Prostate gland (tissue), 2 donors: ENCODE measurements at regions not wholly inside any gene's neighbourhood (a gene's known extent, or its start where the extent isn't known, plus 50 kb on each side); places are given as distances from the start of the nearest gene placed in this dataset.
"Not testable (repeated sequence)": the region's sequence is repeated elsewhere in the genome, so short reads cannot be mapped to it uniquely, and the experiment has no call there.

Experiments used
- DNase-seq: peaks from one replicate; pipeline ENCODE4 v3.0.0-alpha.2; 2019; ENCODE audit warnings: low spot score
- H3K27ac ChIP-seq, 2 donors: fragments of 200-600 bp; sonication (generic); 2 replicates each; pipeline ENCODE4 v1.5.1; 2017 to 2019
- H3K27me3 ChIP-seq: fragments of 200-600 bp; sonication (generic); replicated peaks from 2 replicates; pipeline ENCODE4 v1.5.1; 2019; ENCODE audit not compliant: insufficient read depth
- H3K36me3 ChIP-seq, 2 donors: fragments of 200-600 bp; sonication (generic); 1 replicate in 1 of 2; 2 replicates in 1 of 2; pipeline versions ENCODE4 v1.5.1 to v1.8.1; 2017 to 2019
- H3K4me1 ChIP-seq: fragments of 200-600 bp; sonication (generic); replicated peaks from 2 replicates; pipeline ENCODE4 v1.5.1; 2019
- H3K4me3 ChIP-seq, 2 donors: fragments of 200-600 bp; sonication (generic); 2 replicates each; pipeline ENCODE4 v1.5.1; 2017 to 2019
- H3K9me3 ChIP-seq: fragments of 200-600 bp; sonication (generic); 2 replicates; pipeline ENCODE4 v1.5.1; 2017
- POLR2A ChIP-seq: fragments of 450-650 bp; IDR thresholded peaks from one replicate; pipeline ENCODE4 v1.6.1; 2016; ENCODE audit warnings: antibody characterized with exemption, mild to moderate bottlenecking
- POLR2AphosphoS5 ChIP-seq: sonication (generic); formaldehyde crosslinking; IDR thresholded peaks from one replicate; pipeline ENCODE4 v1.6.1; 2017; ENCODE audit warnings: antibody characterized with exemption
- WGBS: methylation state at CpG from one replicate; pipeline ENCODE4 v1.1.5; 2018; 5-methylcytosine and 5-hydroxymethylcytosine counted together
- intact Hi-C: fragments of 100-400 bp; cut with DNase I; formaldehyde crosslinking; loops from one replicate; pipeline ENCODE4 v1.14.2; 2022
- TF ChIP-seq, protein P1 (sequence below), 4 experiments: fragments of 200-600 bp in 2 of 4; fragments of 450-650 bp in 2 of 4; sonication (generic) in 2 of 4; IDR thresholded peaks; 1 replicate in 3 of 4; 2 replicates in 1 of 4; pipeline ENCODE4 v1.5.1; 2016 to 2019; ENCODE audit warnings: antibody characterized with exemption in 4 of 4, mild to moderate bottlenecking in 2 of 4, moderate library complexity in 2 of 4

DNA sequence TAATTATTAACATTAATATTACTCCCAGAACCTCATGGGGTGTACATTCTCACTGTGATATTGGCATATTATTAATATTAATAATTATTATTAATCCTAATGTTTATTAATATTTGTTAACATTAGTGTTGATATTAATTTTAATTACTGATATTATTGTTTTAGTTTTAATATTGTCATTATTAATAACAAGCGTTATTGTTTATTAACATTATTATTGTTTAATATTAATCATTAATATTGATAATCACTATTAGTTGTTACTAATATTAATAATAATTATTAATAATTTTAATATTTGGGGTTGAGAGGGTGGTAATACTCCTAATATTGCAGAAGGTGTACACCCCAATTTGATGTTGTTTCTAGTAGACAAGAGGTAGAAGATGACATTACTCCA, 193.1 kb upstream of the XIRP2 start:
- intact Hi-C loops: no loop called here
- Histone ChIP-seq H3K27me3 (no peaks in the 10 kb centered on the region), H3K9me3 (no peaks in the 10 kb centered on the region), H3K4me1 (no peaks in the 10 kb centered on the region), H3K36me3 (no peaks in the 10 kb centered on the region), H3K27ac (no peak overlapping the region), H3K4me3 (no peak overlapping the region)
- no peak for TF ChIP-seq POLR2AphosphoS5
- TF ChIP-seq POLR2A: no peak
- TF ChIP-seq, protein P1, sequence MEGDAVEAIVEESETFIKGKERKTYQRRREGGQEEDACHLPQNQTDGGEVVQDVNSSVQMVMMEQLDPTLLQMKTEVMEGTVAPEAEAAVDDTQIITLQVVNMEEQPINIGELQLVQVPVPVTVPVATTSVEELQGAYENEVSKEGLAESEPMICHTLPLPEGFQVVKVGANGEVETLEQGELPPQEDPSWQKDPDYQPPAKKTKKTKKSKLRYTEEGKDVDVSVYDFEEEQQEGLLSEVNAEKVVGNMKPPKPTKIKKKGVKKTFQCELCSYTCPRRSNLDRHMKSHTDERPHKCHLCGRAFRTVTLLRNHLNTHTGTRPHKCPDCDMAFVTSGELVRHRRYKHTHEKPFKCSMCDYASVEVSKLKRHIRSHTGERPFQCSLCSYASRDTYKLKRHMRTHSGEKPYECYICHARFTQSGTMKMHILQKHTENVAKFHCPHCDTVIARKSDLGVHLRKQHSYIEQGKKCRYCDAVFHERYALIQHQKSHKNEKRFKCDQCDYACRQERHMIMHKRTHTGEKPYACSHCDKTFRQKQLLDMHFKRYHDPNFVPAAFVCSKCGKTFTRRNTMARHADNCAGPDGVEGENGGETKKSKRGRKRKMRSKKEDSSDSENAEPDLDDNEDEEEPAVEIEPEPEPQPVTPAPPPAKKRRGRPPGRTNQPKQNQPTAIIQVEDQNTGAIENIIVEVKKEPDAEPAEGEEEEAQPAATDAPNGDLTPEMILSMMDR (IDR thresholded peaks at IDR 0.05): no peak
- DNase-seq: no peak
- 44% methylated on average over 1 of the region's 1 CpG for WGBS

- intact Hi-C loops, H3K27me3 ChIP-seq, H3K27ac ChIP-seq, H3K9me3 ChIP-seq, H3K4me1 ChIP-seq, H3K36me3 ChIP-seq, H3K4me3 ChIP-seq, DNase-seq: not testable (repeated sequence)
- WGBS: 75% methylated on average over 4 of the region's 4 CpGs
Observed at GRCh38 chr2:166686057-166686456, 192.0 kb upstream of the SCN7A start.

DNA sequence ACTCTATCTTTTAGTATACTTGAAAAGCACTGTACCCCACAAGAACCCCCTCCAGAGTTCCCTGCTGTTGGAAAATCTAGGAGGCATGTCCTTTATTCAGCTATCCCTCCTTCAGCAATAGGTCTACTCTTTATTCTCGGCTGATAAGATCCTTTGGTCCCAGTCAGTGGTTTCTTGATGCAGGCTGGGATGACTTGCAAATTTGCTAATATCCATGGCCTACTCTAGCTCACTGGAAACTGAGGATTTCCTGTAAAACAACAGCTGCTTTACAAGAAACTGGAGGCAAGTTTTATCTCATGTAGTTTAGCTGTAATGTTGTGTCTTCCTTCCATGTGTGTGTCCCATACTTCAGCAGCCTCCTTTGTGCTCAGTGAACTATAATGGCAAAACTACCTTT, 183.9 kb upstream of the SCN7A start:
- Histone ChIP-seq H3K4me1 (no peaks in the 10 kb centered on the region), H3K4me3 (no peak overlapping the region), H3K27ac (no peak overlapping the region), H3K36me3 (no peaks in the 10 kb centered on the region), H3K27me3 (no peaks in the 10 kb centered on the region), H3K9me3 (no peaks in the 10 kb centered on the region)
- WGBS: 77% methylated on average over 1 of the region's 1 CpG
- no peak for DNase-seq
- no peak for TF ChIP-seq POLR2AphosphoS5
- TF ChIP-seq, protein P1 (IDR thresholded peaks at IDR 0.05): no peak
- no peak for TF ChIP-seq POLR2A
- intact Hi-C loops: no loop called here

DNA sequence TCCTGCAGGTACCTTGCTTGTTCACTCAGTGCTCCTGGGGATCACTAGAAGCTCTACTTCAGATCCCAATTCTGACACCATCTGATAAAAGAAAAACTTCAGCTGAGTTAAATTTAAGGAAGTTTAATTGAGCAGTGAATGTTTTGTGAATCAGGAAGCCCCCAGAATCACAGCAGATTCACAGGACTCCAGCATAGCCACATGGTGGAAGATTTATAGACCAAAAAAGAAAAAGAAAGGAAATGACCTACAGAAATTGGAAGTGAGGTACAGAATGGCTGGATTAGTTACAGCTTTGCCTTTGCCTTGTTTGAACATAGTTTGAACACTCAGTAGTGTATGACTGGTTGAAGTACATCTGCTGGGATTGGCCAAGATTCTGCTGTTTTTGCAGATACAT, 182.7 kb upstream of the SCN7A start:
- intact Hi-C loops: no loop called here
- no peak overlapping the region for H3K27ac ChIP-seq
- TF ChIP-seq, protein P1 (IDR thresholded peaks at IDR 0.05): no peak
- no peak for TF ChIP-seq POLR2A
- TF ChIP-seq POLR2AphosphoS5: no peak
- no peaks in the 10 kb centered on the region for H3K27me3 ChIP-seq
- H3K4me1 ChIP-seq: no peaks in the 10 kb centered on the region
- no peak for DNase-seq
- no peak overlapping the region for H3K4me3 ChIP-seq
- H3K36me3 ChIP-seq: no peaks in the 10 kb centered on the region
- no peaks in the 10 kb centered on the region for H3K9me3 ChIP-seq

GRCh38 chr2:166675553-166675952, 181.5 kb upstream of the SCN7A start:
- WGBS: 82% methylated on average over 3 of the region's 3 CpGs

More at GRCh38 chr2:166675553-166675952, 181.5 kb upstream of the SCN7A start:
- H3K27ac ChIP-seq: no peak overlapping the region
- H3K27me3 ChIP-seq: no peaks in the 10 kb centered on the region
- H3K36me3 ChIP-seq: no peaks in the 10 kb centered on the region
- H3K4me1 ChIP-seq: no peaks in the 10 kb centered on the region
- no peak for DNase-seq
- H3K4me3 ChIP-seq: no peak overlapping the region
- intact Hi-C loops: no loop called here
- TF ChIP-seq, protein P1 (IDR thresholded peaks at IDR 0.05): no peak
- no peak for TF ChIP-seq POLR2A
- no peak for TF ChIP-seq POLR2AphosphoS5
- no peaks in the 10 kb centered on the region for H3K9me3 ChIP-seq
